ENCODE measurements at regions not wholly inside any gene's neighbourhood (a gene's known extent, or its start where the extent isn't known, plus 50 kb on each side); places are given as distances from the start of the nearest gene placed in this dataset.

GRCh38 chr15:59873644-59874272 is 130.4 kb upstream of the FOXB1 start:
- H3K27ac ChIP-seq = no peak overlapping the region
- no peaks in the 10 kb centered on the region for H3K27me3 ChIP-seq
- WGBS, 2 donors = 62 to 65% methylated on average over 3 of the region's 3 CpGs
- H3K9me3 ChIP-seq = no peaks in the 10 kb centered on the region
- TF ChIP-seq CTCF (IDR thresholded peaks at IDR 0.05) = no peak
- no peak for TF ChIP-seq POLR2A (IDR thresholded peaks at IDR 0.05)
- TF ChIP-seq POLR2AphosphoS5 (IDR thresholded peaks at IDR 0.05) = no peak
- no peak for TF ChIP-seq EP300 (IDR thresholded peaks at IDR 0.05)
- H3K36me3 ChIP-seq = no peaks in the 10 kb centered on the region
- no peak for DNase-seq
- no peaks in the 10 kb centered on the region for H3K4me1 ChIP-seq
- no peak overlapping the region for H3K4me3 ChIP-seq
- ATAC-seq (ENCODE audit: low FRiP score in 2 of 2) = no peak

DNA sequence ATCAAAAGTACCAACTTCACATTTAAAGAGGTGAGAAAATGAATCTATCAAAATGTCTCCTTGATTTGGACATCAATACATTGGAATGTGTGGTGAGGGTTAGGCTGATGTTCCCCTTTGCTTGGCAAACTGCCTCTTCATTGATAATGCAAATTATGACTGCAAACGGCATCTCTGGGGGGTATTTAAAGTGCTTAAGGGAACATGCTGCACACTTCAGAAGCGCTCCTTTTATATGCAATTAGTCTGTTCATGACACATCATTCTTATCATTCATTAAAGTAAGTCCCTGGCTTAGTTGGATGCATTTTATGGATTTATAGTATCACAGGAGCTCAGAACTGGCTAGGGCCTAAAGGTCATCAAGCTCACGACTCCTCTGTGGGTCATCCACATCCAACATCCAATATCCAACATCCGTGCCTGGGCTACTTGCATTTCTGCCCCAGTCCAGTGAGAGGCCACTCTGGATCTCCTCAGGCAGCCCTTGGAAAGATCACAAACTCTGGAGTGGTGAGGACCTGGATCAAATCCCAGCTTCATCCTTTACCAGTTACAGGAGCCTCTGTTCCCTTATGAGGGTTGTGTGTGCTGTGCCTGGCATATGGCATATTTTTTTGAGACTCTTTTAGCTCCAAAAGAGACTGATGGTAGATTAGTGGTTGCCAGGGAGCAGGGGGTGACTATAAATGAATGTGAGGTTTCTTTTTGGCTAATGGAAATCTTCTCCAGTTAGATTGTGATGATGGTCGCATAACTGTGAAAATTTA is 136.8 kb upstream of the FOXB1 start:
- Histone ChIP-seq H3K9me3 (no peaks in the 10 kb centered on the region), H3K27ac (no peak overlapping the region), H3K4me3 (no peak overlapping the region), H3K36me3 (no peaks in the 10 kb centered on the region), H3K27me3 (no peaks in the 10 kb centered on the region), H3K4me1 (no peaks in the 10 kb centered on the region)
- WGBS, 2 donors = 77 to 79% methylated on average over 4 to 5 of the region's 5 CpGs
- ATAC-seq (ENCODE audit: low FRiP score in 2 of 2) (no peak), DNase-seq (no peak)
- TF ChIP-seq CTCF (IDR thresholded peaks at IDR 0.05) (no peak), POLR2AphosphoS5 (IDR thresholded peaks at IDR 0.05) (no peak), EP300 (IDR thresholded peaks at IDR 0.05) (no peak), POLR2A (IDR thresholded peaks at IDR 0.05) (no peak)

DNA sequence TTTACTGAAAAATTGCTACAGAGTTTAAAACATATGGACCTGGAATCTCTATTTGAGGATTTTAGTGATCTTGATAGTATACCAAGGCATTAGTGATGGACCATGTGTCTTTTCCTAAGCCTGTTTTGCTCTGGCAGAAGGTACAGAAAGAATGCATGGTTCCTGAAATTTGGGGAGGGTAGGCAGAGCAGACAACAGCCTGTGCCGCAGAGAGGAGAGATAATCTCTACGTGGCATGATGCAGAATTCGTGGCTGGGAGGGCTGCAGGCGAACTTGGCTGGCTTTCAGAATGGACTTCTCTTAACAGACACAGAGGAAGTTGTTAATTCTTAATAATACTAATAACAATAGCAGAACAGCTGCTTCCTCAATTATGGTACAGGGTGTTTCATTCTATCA is 137.5 kb upstream of the FOXB1 start:
- 22 to 48% methylated on average over 4 of the region's 4 CpGs for WGBS, 2 donors
- H3K36me3 ChIP-seq = no peaks in the 10 kb centered on the region
- no peak overlapping the region for H3K27ac ChIP-seq
- H3K4me1 ChIP-seq = no peaks in the 10 kb centered on the region
- DNase-seq = no peak
- H3K9me3 ChIP-seq = no peaks in the 10 kb centered on the region
- H3K4me3 ChIP-seq = no peak overlapping the region
- no peak for TF ChIP-seq CTCF (IDR thresholded peaks at IDR 0.05)
- ATAC-seq (ENCODE audit: low FRiP score in 2 of 2) = no peak
- no peaks in the 10 kb centered on the region for H3K27me3 ChIP-seq

DNA sequence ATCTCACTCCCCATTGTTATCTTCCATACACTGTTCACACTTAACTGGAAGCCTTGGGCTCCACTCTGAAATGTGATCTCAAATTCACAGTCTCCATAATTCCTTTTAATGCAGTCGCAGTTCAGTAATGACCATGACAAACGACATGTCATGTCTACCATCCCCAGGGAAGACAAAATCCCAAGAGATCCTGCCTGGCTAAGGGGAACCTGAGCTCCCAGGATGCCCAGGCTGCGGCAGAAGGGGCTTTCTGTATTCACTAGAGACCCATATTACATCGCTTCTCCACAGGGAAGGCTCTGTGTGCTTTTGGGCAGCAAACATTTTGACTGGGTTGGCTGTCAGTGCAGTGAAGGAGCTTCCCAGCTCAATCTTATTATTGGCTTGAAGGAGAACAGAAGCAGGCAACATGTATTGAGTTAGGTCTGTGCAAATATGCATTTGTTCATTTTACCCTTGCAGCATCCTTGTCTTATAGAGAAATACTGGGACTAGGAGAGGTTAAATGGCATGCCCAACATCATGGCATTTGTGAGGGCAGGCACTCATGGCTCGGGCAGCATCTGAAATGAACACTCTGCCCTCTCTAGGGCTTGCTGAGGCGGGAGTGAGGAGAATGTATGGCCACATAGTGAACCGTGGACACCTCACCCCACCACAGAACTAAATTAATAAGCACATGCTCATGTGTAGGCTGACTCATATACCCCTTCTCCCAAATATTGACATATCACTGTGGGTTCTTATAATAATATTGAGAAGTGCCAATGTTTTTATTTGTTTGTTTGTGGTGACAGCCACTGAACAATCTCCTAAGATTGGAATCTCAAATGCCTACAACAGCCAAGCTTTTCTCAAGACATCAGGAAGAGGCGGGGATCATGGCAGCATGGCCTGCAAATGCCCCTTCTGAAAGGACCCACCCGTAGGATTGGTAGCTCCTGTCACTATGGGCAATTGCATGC is 141.6 kb upstream of the FOXB1 start:
- H3K27ac ChIP-seq = no peak overlapping the region
- no peaks in the 10 kb centered on the region for H3K27me3 ChIP-seq
- H3K36me3 ChIP-seq = no peaks in the 10 kb centered on the region
- no peak for TF ChIP-seq EP300 (IDR thresholded peaks at IDR 0.05)
- TF ChIP-seq POLR2AphosphoS5 (IDR thresholded peaks at IDR 0.05) = no peak
- TF ChIP-seq POLR2A (IDR thresholded peaks at IDR 0.05) = no peak
- no peak for TF ChIP-seq CTCF (IDR thresholded peaks at IDR 0.05)
- H3K4me1 ChIP-seq = no peaks in the 10 kb centered on the region
- WGBS, 2 donors = 71 to 85% methylated on average over 9 of the region's 9 CpGs
- DNase-seq = no peak
- no peak overlapping the region for H3K4me3 ChIP-seq
- no peaks in the 10 kb centered on the region for H3K9me3 ChIP-seq
- no peak for ATAC-seq (ENCODE audit: low FRiP score in 2 of 2)
